Fibroblast of skin of back (primary cell): ENCODE measurements at regions not wholly inside any gene's neighbourhood (a gene's known extent, or its start where the extent isn't known, plus 50 kb on each side); places are given as distances from the start of the nearest gene placed in this dataset.
A peak's percentile ranks its signal among the peaks of the same experiment; 100 is the strongest.
"Not testable (repeated sequence)": the region's sequence is repeated elsewhere in the genome, so short reads cannot be mapped to it uniquely, and the experiment has no call there.

Experiments used
- DNase-seq: peaks from one replicate; pipeline ENCODE4 v3.0.0-alpha.2; 2013

GRCh38 chr6:169144356-169144755 is 109.3 kb downstream of the THBS2 start:
- no peak for DNase-seq

GRCh38 chr6:169142538-169142844 is 111.2 kb downstream of the THBS2 start:
- no peak for DNase-seq

DNA sequence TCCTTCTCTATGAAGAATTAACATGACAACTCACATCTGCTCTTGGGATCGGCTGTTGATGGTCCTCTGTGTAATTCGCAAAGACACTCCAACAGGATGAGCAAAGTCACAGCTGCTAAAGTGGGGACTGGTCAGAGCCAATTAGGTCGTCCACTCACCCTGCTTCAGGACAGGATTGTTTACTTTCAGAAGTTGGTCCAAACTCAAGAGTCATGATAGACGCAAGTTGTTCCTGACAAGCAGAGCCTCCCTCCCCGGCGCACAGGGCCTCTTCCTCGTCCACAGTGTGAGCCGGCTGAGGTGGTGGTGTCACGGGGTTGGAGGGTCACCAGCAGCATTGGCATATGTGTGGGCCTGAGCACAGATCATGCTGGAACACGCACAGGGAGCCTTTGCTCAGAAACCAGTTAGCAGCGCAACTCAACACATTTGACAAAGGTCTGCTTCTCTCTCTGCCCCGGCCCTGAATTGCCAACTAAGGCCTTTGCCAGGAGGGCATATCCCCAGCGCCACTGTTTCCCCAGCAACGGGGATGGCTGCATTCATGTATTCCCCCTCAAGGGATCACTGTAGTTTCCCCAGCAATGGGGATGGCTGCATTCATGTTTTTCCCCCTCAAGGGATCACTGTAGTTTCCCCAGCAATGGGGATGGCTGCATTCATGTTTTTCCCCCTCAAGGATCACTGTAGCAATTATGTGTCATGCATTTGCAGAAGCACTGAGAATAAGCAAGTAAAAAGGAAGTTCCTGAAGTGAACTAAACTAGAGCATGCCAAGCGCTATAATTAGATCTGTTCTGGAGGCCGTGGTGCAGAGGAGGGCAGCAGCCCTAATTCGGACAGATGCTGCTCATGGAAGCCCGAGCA is 111.7 kb downstream of the THBS2 start:
- DNase-seq, result peak; percentile 24

GRCh38 chr6:169140986-169141495 is 112.6 kb downstream of the THBS2 start:
- DNase-seq, result no peak

DNA sequence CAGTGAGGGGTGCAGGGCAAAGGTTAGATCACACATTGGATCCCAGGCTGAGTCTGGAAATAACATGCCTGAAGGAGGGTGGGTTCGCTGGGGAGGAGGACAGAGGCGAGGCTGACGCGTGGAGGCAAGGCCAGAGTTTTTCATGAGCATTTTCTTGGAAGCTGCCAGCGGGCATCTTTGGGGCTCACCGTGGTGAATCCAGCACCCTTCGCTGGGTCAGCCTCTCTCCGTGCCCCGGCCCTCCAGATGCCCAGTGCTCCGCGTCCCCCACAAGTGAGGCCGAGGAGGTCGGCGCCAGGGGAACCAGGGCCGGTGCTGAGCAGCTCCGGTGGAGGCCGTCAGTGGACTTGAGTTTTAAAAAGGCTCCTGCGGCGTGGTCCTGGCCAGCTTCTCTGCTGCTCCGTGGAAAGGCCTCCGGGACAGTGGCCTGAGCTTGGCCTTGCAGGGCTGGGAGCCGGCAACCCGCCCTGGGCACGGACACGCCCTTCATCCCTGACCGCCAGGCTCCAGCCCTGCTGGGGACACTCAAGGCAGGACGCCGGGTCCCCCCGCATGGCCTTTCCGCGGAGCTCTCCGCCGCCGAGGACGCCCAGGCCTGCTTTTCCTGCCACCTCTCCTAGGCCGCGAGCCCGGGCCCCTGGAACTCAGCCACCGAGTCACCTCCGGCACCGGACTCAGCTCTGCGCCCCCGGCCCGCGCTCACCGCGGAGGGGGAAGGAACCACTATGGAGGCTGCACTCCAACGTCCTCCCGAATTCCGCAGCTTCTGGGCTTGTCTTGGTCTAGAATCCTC is 114.3 kb downstream of the THBS2 start:
- no peak for DNase-seq

DNA sequence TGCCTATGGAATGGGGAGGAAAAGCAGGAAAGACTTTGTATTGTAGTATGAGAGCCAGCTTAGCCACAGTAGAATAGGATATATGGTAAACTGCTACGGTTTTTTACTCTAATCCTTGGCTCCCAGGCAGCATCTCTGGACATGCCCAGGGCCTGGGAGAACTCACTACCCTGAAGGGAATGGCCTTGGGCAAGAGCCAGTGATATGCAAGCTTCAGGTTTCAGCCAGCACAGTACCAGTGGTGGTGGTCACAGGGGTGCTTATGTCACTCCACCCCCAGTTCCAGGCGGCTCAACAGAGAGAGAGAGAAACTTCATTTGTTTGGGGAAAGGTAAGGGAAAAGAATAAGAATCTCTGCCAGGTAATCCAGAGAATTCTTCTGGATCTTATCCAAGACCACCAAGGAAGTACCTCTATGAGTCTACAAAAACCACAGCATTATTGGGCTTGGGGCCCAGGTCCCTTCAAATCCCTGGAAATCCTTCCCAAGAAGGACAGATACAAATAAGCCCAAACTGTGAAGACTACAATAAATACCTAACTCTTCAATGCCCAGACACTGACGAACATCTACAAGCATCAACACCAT is 121.2 kb downstream of the THBS2 start:
- no peak for DNase-seq

GRCh38 chr6:169131390-169131789 is 122.3 kb downstream of the THBS2 start:
- DNase-seq, result no peak

- DNase-seq, result no peak
Observed at GRCh38 chr6:169130113-169130512, 123.5 kb downstream of the THBS2 start.

DNA sequence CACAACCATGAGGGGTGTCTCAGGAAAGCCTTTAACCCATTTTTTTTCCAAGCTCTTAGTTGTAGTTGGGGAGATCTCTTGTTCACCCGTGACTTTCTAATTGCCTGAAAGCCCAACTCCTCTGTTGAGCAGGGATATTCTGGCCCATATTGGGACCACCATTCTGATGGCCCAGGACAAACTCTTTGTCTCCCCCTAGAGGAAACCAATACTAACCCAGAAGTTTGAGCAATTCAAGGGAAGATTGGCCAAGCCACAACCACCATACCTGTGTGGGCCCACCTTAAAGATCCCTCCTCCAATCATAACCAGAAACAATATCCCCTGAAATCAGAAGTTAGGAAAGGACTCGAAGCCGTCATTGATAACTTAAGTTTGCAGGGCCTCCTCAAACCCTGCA is 132.6 kb downstream of the THBS2 start:
- no peak for DNase-seq

GRCh38 chr6:169119669-169120068 is 134.0 kb downstream of the THBS2 start:
- DNase-seq, result no peak

DNA sequence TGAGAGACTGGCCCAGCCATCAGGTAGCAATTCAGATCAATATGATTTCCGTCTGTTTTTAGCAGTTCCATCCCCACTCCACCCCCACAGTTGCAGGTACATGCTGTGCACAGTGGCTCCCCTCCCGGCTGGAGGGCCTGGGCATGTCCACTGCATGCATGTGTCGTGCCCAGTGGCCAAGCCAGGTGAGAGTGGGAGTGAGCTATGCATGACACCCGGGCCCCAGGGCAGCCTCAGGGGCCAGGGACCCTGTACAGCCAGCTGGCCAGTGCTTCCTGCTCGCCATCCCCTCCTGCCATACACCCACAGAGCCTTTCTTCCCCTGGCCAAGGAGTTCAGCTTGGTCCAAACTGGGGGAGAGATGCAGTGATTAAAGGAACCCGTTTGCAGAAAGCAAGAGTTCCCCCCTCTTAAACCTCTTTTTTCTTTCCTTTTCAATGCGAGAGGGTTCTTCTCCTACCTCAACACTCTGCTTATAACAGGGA is 135.3 kb downstream of the THBS2 start:
- DNase-seq, result no peak

DNA sequence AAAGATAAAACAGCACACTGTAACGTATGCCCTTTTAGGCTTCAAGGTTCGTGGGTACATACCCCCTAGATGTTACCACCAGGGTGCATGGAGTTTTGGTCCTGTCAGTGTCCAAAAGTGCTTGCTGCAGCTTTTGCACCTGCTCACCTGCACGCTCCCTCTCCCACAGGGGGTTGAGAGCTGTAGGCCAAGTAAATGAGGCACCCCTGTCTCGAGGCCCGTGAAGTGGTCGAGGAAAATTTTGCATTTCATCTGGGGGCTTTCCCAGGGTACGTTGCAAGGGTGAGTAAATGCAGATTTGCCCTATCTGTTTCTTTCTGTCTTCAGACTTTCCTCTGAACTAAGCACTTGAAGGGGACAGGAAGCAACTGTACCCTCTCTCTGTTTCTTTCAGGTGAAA is 136.0 kb downstream of the THBS2 start:
- DNase-seq, result no peak

- no peak for DNase-seq
Observed at GRCh38 chr6:169115632-169116031, 138.0 kb downstream of the THBS2 start.

DNA sequence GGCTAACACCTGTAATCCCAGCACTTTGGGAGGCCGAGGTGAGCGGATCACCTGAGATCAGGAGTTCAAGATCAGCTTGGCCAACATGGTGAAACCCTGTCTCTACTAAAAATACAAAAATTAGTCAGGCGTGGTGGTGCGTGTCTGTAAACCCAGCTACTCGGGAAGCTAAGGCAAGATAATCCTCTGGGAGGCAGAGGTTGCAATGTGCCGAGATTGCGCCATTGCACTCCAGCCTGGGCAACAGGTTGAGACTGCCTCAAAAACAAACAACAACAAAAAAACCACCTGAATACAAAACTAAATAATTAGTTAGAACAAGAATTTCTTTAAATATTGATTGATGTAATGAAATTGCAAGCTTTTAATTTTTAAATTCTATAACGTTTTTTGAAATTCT is 139.0 kb downstream of the THBS2 start:
- DNase-seq, result not testable (repeated sequence)

DNA sequence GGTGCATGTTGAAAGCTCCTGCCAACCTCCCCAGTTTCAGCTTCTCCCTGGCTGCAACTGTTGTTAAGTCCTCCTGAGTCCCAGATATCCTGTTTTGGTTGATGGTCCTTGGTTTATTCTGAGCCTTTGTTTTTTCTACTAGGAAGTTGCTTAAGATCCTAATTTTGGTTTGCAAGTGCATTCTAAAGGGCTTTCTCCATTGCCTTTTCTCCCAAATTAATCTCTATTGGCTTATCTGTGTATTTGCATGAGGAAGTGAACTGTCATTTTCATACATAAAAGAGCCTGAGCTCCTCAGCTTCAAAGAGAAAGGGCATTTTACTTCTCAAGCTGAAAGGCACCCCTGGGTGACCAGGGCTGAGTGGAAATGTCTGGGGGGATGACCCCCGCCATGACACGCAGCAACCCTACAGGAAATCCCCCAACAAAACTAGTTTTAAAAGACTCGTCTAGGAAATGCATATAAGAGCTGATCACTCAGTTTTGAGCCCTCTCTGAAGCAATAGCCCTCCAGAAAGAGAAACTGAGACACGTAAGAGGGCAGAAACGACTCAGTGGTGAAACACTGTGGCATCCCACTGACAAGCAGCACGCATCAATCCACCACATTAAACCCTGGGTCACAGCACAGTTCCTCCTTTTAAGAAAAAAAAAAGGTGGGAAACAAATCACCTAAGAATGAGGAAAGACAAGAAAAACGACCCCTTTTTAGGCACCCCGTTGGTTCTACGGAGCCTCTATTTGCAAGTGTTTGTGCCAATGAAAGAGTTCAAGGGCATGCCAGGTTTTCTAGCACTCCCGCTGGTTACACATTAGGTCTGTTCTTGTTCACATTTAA is 140.9 kb downstream of the THBS2 start:
- DNase-seq, result no peak

GRCh38 chr6:169111203-169111602 is 142.4 kb downstream of the THBS2 start:
- no peak for DNase-seq

- DNase-seq, result no peak
Observed at GRCh38 chr6:169109411-169110220, 144.0 kb downstream of the THBS2 start.

GRCh38 chr6:169108753-169109152 is 144.9 kb downstream of the THBS2 start:
- no peak for DNase-seq

- peak; percentile 15 for DNase-seq
Observed at GRCh38 chr6:169106176-169106575, 147.5 kb downstream of the THBS2 start.

GRCh38 chr6:169101981-169102380 is 151.7 kb downstream of the THBS2 start:
- DNase-seq, result peak; percentile 59

GRCh38 chr6:169101036-169101805 is 152.4 kb downstream of the THBS2 start:
- DNase-seq, result no peak
